B cell (primary cell): ENCODE measurements at regions not wholly inside any gene's neighbourhood (a gene's known extent, or its start where the extent isn't known, plus 50 kb on each side); places are given as distances from the start of the nearest gene placed in this dataset.

ENCODE experiments used
- ATAC-seq: fragments of 200-7000 bp; cut with Tn5 transposase; one replicate; pipeline ENCODE4 v1.10.0; 2021; ENCODE audit warnings: low read depth, mild to moderate bottlenecking, moderate number of reproducible peaks, moderate library complexity
- CTCF ChIA-PET: fragments of 350-600 bp; sonication (Branson Sonifier 250); formaldehyde crosslinking; loops from one replicate; lab custom pipeline; 2021; ENCODE audit warnings: antibody characterized with exemption, inconsistent platforms; lab: Charles Lee
- POLR2A ChIA-PET: fragments of 350-600 bp; sonication (Branson Sonifier 250); formaldehyde crosslinking; loops from one replicate; lab custom pipeline; 2021; ENCODE audit warnings: antibody characterized with exemption; lab: Charles Lee
- DNase-seq: peaks from one replicate; pipeline ENCODE4 v3.0.0; 2013
- H2AFZ ChIP-seq: 2 replicates; pipeline ENCODE4 v1.6.1; 2012; ENCODE audit warnings: mild to moderate bottlenecking, low read depth, low read length; ENCODE audit not compliant: insufficient read depth, poor library complexity, severe bottlenecking
- H3K27ac ChIP-seq, 2 donors: 1 replicate in 1 of 2; 2 replicates in 1 of 2; pipeline ENCODE4 v1.5.1; 2012 to 2013; ENCODE audit warnings: low read length in 2 of 2, mild to moderate bottlenecking in 2 of 2, moderate library complexity in 1 of 2
- H3K27me3 ChIP-seq, 4 experiments: fragments of 200-600 bp in 1 of 4; sonication (generic) in 1 of 4; replicated peaks in 1 of 4; 1 replicate in 2 of 4; 2 replicates in 2 of 4; pipeline versions ENCODE4 v1.6.1 to v1.7.0; 2013 to 2016; ENCODE audit warnings: low read length in 3 of 4, mild to moderate bottlenecking in 2 of 4, mixed read lengths in 1 of 4, moderate library complexity in 1 of 4; ENCODE audit not compliant: insufficient read depth in 4 of 4, control insufficient read depth in 3 of 4; ENCODE audit errors: control extremely low read depth in 1 of 4
- H3K36me3 ChIP-seq, 2 experiments: replicated peaks in 1 of 2; 1 replicate in 1 of 2; 2 replicates in 1 of 2; pipeline versions ENCODE4 v1.6.1 to v1.7.1; 2013; ENCODE audit warnings: low read length in 1 of 2; ENCODE audit not compliant: insufficient read depth in 2 of 2, control insufficient read depth in 1 of 2; ENCODE audit errors: control extremely low read depth in 1 of 2, extremely low read depth in 1 of 2
- H3K4me1 ChIP-seq, 2 donors: fragments of 200-600 bp in 1 of 2; sonication (generic) in 1 of 2; 1 replicate in 1 of 2; 2 replicates in 1 of 2; pipeline versions ENCODE4 v1.5.1 to v1.6.1; 2013 to 2017; ENCODE audit warnings: low read length in 2 of 2; ENCODE audit not compliant: control insufficient read depth in 2 of 2, insufficient read depth in 2 of 2
- H3K4me2 ChIP-seq: replicated peaks from 2 replicates; pipeline ENCODE3; 2012; ENCODE audit warnings: mild to moderate bottlenecking, low read depth, low read length; ENCODE audit not compliant: poor library complexity, severe bottlenecking
- H3K4me3 ChIP-seq, 5 experiments: fragments of 200-600 bp in 1 of 5; sonication (generic) in 1 of 5; 1 replicate in 3 of 5; 2 replicates in 2 of 5; pipeline versions ENCODE4 v1.5.1 to v1.7.0; 2011 to 2016; ENCODE audit warnings: low read length in 4 of 5, mild to moderate bottlenecking in 4 of 5, low read depth in 2 of 5, control low read depth in 1 of 5, moderate library complexity in 1 of 5; ENCODE audit not compliant: insufficient read depth in 1 of 5; ENCODE audit errors: control extremely low read depth in 1 of 5, extremely low read depth in 1 of 5
- H3K79me2 ChIP-seq: fragments of 200-600 bp; sonication (generic); one replicate; pipeline ENCODE4 v1.6.0; 2016; ENCODE audit warnings: low read length; ENCODE audit not compliant: control insufficient read depth, insufficient read depth
- H3K9ac ChIP-seq: fragments of 200-600 bp; sonication (generic); 2 replicates; pipeline ENCODE4 v1.6.1; 2017; ENCODE audit warnings: mild to moderate bottlenecking, low read length, moderate library complexity
- H3K9me3 ChIP-seq, 3 donors: one replicate each; pipeline versions ENCODE4 v1.6.1 to v1.7.1; 2013; ENCODE audit warnings: low read length in 2 of 3; ENCODE audit not compliant: control insufficient read depth in 2 of 3, insufficient read depth in 1 of 3; ENCODE audit errors: control extremely low read depth in 1 of 3
- H4K20me1 ChIP-seq: 2 replicates; pipeline ENCODE4 v1.6.0; 2012; ENCODE audit warnings: mild to moderate bottlenecking, low read length; ENCODE audit not compliant: insufficient read depth, control insufficient read depth, poor library complexity, severe bottlenecking
- H3K27ac Mint-ChIP-seq: one replicate; pipeline ENCODE4 v1.8.0; 2021; ENCODE audit warnings: mixed read lengths
- H3K27me3 Mint-ChIP-seq: one replicate; pipeline ENCODE4 v1.8.0; 2021; ENCODE audit warnings: mixed read lengths
- H3K4me1 Mint-ChIP-seq: one replicate; pipeline ENCODE4 v1.8.0; 2021; ENCODE audit warnings: mixed read lengths
- H3K4me3 Mint-ChIP-seq: one replicate; pipeline ENCODE4 v1.8.0; 2021; ENCODE audit warnings: mixed read lengths
- H3K9me3 Mint-ChIP-seq: one replicate; pipeline ENCODE4 v1.8.0; 2022; ENCODE audit warnings: mixed read lengths; ENCODE audit not compliant: insufficient read depth
- EZH2 ChIP-seq: IDR thresholded peaks from 2 replicates; pipeline ENCODE4 v1.6.1; 2012; ENCODE audit warnings: borderline replicate concordance, low read depth, mild to moderate bottlenecking, moderate library complexity, low read length; ENCODE audit not compliant: insufficient read depth, poor library complexity, severe bottlenecking
- WGBS: methylation state at CpG from one replicate; pipeline ENCODE4 v1.1.5; 2013; ENCODE audit warnings: missing lambda C conversion rate; ENCODE audit not compliant: insufficient coverage; 5-methylcytosine and 5-hydroxymethylcytosine counted together
- intact Hi-C: fragments of 100-400 bp; cut with micrococcal nuclease; formaldehyde crosslinking; loops from one replicate; pipeline ENCODE4 v1.10.0; 2022
- TF ChIP-seq, protein P1 (sequence below): fragments of 200-600 bp; IDR thresholded peaks from one replicate; pipeline ENCODE4 v1.8.0; 2022; ENCODE audit warnings: antibody characterized with exemption, mild to moderate bottlenecking

- Histone ChIP-seq H3K9ac (no peak overlapping the region), H3K36me3 (no peaks in the 10 kb centered on the region), H3K27ac (no peak overlapping the region), H3K27me3 (no peaks in the 10 kb centered on the region), H3K4me2 (no peak overlapping the region), H2AFZ (no peak overlapping the region), H3K9me3 (no peaks in the 10 kb centered on the region), H3K79me2 (no peaks in the 10 kb centered on the region), H4K20me1 (no peaks in the 10 kb centered on the region), H3K4me3 (no peak overlapping the region), H3K4me1 (no peaks in the 10 kb centered on the region)
- no peak overlapping the region for H3K4me3 Mint-ChIP-seq
- H3K27ac Mint-ChIP-seq, result no peak overlapping the region
- WGBS, result 100% methylated on average over 1 of the region's 3 CpGs
- no peaks in the 10 kb centered on the region for H3K27me3 Mint-ChIP-seq
- intact Hi-C loops, result no loop called here
- POLR2A ChIA-PET, result no interaction called here
- CTCF ChIA-PET, result no interaction called here
- peaks cover 3% of the 10 kb centered on the region for H3K9me3 Mint-ChIP-seq
- no peaks in the 10 kb centered on the region for H3K4me1 Mint-ChIP-seq
- ATAC-seq (no peak), DNase-seq (no peak)
- TF ChIP-seq, protein P1, sequence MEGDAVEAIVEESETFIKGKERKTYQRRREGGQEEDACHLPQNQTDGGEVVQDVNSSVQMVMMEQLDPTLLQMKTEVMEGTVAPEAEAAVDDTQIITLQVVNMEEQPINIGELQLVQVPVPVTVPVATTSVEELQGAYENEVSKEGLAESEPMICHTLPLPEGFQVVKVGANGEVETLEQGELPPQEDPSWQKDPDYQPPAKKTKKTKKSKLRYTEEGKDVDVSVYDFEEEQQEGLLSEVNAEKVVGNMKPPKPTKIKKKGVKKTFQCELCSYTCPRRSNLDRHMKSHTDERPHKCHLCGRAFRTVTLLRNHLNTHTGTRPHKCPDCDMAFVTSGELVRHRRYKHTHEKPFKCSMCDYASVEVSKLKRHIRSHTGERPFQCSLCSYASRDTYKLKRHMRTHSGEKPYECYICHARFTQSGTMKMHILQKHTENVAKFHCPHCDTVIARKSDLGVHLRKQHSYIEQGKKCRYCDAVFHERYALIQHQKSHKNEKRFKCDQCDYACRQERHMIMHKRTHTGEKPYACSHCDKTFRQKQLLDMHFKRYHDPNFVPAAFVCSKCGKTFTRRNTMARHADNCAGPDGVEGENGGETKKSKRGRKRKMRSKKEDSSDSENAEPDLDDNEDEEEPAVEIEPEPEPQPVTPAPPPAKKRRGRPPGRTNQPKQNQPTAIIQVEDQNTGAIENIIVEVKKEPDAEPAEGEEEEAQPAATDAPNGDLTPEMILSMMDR, result no peak
- TF ChIP-seq EZH2, result no peak
Observed at GRCh38 chr6:84392261-84392660, 164.8 kb upstream of the CEP162 start.

DNA sequence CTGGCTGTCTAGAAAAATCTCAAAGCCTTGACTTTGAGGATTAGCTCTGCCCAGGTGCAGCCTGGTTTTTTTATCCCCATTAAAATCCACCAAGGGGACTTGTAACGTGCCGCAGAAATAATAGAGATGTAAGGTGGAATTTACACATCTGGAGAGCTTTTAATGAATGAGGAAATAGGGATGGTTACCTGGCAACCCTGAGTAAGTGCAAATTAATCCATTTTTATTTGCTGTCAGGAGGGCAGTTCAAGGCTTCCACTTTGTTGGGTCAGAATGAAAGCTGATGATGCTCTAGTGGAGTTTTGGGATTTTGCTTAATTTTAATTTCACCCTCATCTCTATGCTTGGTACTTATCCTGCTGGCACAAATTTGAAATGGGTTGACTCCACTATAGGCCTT lies 163.4 kb upstream of the CEP162 start:
- intact Hi-C loops, result no loop called here
- Mint-ChIP-seq H3K4me3 (no peak overlapping the region), H3K4me1 (no peaks in the 10 kb centered on the region), H3K9me3 (peaks cover 5% of the 10 kb centered on the region), H3K27ac (no peak overlapping the region), H3K27me3 (no peaks in the 10 kb centered on the region)
- Histone ChIP-seq H3K36me3 (no peaks in the 10 kb centered on the region), H3K9ac (no peak overlapping the region), H2AFZ (no peak overlapping the region), H3K79me2 (no peaks in the 10 kb centered on the region), H3K27me3 (no peaks in the 10 kb centered on the region), H3K4me2 (no peak overlapping the region), H3K9me3 (peaks cover 0 to 3% (median 0%) of the 10 kb centered on the region in 3 donors), H4K20me1 (no peaks in the 10 kb centered on the region), H3K27ac (no peak overlapping the region), H3K4me1 (no peaks in the 10 kb centered on the region), H3K4me3 (no peak overlapping the region)
- ATAC-seq (no peak), DNase-seq (no peak)
- 80% methylated on average over 1 of the region's 2 CpGs for WGBS
- CTCF ChIA-PET, result no interaction called here
- TF ChIP-seq, protein P1, result no peak
- TF ChIP-seq EZH2, result no peak
- POLR2A ChIA-PET, result no interaction called here
